Fibroblast of the aortic adventitia (primary cell): ENCODE measurements at regions not wholly inside any gene's neighbourhood (a gene's known extent, or its start where the extent isn't known, plus 50 kb on each side); places are given as distances from the start of the nearest gene placed in this dataset.

Experiments
- DNase-seq: peaks from one replicate; pipeline ENCODE4 v3.0.0-alpha.2; 2010; ENCODE audit warnings: low read depth
- H3K4me3 ChIP-seq: 2 replicates; pipeline ENCODE4 v1.5.1; 2011; ENCODE audit warnings: low read depth, mild to moderate bottlenecking, control low read depth, low read length, moderate library complexity
- TF ChIP-seq, protein P1 (sequence below): IDR thresholded peaks from 2 replicates; pipeline ENCODE4 v1.5.1; 2011; ENCODE audit warnings: mild to moderate bottlenecking, low read length, control low read depth, inconsistent platforms; ENCODE audit not compliant: insufficient read depth

DNA sequence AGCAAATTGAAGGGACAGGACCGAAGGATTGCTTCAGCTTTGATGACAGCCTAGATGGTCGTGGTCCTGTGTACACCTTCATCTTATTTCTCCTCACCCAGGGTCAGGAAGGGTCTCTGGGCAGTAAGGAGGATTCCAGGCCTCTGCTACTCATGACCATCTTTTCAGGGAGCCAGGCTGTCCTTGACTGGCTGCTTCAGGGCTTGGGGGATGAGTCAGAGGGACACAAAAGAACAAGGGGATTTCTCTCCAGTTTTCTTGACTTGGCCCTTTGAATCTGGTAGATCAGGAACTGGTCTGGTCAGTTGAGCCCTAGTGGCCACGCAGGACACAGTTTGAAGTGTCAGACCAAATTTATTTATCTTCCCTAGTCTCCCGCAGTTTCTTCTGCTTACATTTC lies 402.1 kb upstream of the CHD6 start:
- TF ChIP-seq, protein P1, sequence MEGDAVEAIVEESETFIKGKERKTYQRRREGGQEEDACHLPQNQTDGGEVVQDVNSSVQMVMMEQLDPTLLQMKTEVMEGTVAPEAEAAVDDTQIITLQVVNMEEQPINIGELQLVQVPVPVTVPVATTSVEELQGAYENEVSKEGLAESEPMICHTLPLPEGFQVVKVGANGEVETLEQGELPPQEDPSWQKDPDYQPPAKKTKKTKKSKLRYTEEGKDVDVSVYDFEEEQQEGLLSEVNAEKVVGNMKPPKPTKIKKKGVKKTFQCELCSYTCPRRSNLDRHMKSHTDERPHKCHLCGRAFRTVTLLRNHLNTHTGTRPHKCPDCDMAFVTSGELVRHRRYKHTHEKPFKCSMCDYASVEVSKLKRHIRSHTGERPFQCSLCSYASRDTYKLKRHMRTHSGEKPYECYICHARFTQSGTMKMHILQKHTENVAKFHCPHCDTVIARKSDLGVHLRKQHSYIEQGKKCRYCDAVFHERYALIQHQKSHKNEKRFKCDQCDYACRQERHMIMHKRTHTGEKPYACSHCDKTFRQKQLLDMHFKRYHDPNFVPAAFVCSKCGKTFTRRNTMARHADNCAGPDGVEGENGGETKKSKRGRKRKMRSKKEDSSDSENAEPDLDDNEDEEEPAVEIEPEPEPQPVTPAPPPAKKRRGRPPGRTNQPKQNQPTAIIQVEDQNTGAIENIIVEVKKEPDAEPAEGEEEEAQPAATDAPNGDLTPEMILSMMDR, result no peak
- no peak for DNase-seq
- no peak overlapping the region for H3K4me3 ChIP-seq

DNA sequence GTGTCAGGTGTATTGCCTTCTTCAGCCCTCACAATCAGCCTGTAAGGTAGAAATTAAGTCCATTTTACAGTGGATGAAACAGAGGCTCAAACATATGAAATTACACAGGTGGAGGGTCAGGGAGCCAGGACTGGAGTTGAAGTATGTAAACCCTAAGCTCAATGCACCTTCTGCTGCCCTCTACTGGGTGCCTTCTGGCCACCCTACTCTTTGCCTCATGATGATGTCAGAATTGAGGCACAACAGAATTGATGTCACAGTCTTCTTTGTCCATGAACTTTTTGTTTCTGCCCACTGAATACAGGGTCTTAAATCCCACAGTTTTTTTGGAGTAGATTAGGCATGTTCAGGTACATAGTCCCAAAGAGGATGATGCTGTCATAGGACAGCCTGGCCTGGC lies 400.8 kb upstream of the CHD6 start:
- H3K4me3 ChIP-seq, result no peak overlapping the region
- TF ChIP-seq, protein P1, result no peak
- no peak for DNase-seq

DNA sequence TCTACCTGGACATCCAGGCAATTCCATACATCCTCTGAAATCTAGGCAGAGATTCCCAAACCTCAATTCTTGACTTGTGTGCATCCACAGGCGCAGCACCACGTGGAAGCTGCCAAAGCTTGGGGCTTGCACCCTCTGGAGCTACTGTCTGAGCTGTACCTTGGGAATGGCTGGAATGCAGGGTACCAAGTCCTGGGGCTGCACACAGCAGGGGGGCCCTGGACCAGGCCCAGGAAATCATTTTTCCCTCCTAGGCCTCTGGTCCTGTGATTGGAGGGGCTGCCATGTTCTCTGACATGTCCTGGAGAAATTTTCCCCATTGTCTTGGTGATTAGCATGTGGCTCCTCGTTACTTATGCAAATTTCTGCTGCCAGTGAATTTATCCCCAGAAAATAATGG lies 391.9 kb upstream of the CHD6 start:
- no peak for DNase-seq
- H3K4me3 ChIP-seq, result no peak overlapping the region
- TF ChIP-seq, protein P1, result no peak

DNA sequence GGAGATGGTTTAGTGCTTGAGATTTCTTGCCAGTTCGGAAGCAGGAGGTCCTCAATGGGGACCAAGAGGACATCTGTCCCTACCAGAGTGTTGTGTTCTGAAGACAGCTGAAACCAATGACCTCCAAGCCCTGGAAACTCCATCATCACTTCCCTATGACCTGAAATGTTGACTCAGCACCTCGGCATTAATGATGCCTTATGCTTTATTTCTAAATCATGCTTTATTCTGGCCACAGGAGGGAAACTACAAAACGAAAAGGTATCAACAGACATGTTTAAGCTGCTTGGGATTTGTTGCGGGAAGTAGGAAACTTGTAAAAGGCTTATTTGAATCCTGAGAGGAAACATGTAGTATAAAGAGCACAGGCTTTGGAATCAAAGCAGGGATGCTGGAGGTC lies 389.1 kb upstream of the CHD6 start:
- TF ChIP-seq, protein P1, result no peak
- no peak for DNase-seq
- no peak overlapping the region for H3K4me3 ChIP-seq

DNA sequence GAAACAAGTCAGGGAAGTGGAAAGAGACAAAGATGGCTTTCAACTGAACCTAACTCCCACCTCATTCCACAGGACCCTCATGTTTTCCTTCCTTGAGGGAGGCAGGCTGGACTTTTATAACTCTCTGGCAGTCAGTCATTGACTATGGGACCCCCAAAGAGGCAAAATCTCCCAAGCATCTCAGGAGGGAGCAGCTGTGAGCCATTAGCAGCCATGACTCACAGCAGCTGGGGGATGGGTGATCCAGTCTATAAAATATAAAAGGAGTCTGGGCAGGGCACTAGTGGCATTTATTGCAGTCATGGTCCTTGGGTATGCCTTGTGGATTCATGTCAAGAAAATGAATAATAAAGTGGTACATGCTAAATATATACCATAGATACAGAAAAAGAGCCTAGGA lies 387.0 kb upstream of the CHD6 start:
- TF ChIP-seq, protein P1, result no peak

DNA sequence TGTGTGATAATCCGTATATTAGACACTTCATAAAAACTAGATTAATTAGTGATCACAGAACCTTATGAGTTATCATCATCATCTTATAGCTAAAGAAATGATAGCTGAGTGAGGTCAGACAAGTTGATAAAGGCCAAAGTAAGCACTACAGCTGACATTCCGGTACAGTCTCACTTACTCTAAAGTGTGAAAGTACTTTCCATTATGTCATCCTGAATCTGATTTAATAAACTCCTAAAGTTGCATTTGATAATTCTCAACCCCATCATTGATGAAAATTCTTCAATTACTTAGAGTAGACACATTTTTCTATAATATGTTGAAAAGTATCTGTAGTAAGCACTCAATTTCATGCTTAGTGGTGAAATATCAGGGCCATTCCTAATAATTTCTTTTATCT lies 385.2 kb upstream of the CHD6 start:
- TF ChIP-seq, protein P1, result no peak
- H3K4me3 ChIP-seq, result no peak overlapping the region
- no peak for DNase-seq

More for the DNA sequence above, 387.0 kb upstream of the CHD6 start:
- no peak overlapping the region for H3K4me3 ChIP-seq
- no peak for DNase-seq

DNA sequence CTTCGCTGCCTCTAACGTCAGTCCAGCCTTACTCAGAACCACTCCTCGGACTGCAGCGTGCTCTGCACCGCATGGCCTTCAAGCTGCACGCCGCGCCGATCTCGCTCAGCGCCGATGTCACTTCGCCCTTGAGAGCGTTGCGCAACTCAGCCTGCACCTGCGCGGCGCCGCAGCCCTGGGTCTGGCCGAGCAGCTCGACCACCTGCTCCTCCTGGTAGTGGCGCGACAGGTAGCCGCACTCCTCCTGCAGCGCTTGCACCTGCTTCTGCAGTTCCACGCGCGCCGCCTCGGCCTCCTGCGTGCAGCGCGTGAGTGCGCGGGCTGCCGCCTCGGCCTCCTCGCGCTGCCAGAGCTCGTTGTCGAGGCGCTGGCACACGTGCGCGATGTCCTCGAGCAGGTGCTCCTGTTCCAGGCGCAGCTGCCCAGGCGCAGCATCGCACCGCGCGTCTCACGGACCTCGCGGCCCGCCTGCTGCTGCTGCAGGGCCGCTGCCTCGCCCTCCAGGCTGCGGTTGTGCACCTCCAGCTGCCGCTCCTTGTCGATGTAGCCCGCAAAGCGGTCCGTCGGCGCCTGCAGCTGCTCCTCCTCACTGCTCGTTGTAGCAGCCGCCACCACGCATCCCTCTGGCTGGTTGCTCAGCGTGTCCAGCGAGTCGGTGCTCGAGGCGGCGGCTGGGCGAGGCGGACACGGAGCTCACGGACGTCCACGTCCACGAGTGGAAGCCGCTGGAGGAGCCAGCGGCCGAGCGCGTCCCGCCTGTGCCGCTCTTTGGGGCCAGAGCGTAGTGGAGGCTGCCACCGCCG lies 380.6 kb upstream of the CHD6 start:
- TF ChIP-seq, protein P1, result no peak
- H3K4me3 ChIP-seq, result no peak overlapping the region
- no peak for DNase-seq
